HG03469 (cell line): ENCODE measurements at regions not wholly inside any gene's neighbourhood (a gene's known extent, or its start where the extent isn't known, plus 50 kb on each side); places are given as distances from the start of the nearest gene placed in this dataset.

Experiments
- ATAC-seq: cut with Tn5 transposase; IDR thresholded peaks from one replicate; pipeline ENCODE4 v1.9.1; 2021; ENCODE audit warnings: mild to moderate bottlenecking, moderate library complexity, moderate number of reproducible peaks; ENCODE audit not compliant: unreplicated experiment

GRCh38 chr13:103325672-103326071 lies 259.5 kb upstream of the SLC10A2 start:
- ATAC-seq: no peak

GRCh38 chr13:103324641-103325040 lies 258.4 kb upstream of the SLC10A2 start:
- ATAC-seq: no peak

- ATAC-seq: no peak
These were observed 249.5 kb upstream of the SLC10A2 start for GRCh38 chr13:103315711-103316110.

- ATAC-seq: no peak
These were observed 246.2 kb upstream of the SLC10A2 start for GRCh38 chr13:103312467-103312866.

- no peak for ATAC-seq
These were observed 242.4 kb upstream of the SLC10A2 start for GRCh38 chr13:103308667-103309066.

- no peak for ATAC-seq
These were observed 239.9 kb upstream of the SLC10A2 start for GRCh38 chr13:103306163-103306562.

- ATAC-seq: no peak
These were observed 236.9 kb upstream of the SLC10A2 start for GRCh38 chr13:103303078-103303651.

GRCh38 chr13:103302676-103303075 lies 236.5 kb upstream of the SLC10A2 start:
- no peak for ATAC-seq

- ATAC-seq: no peak
These were observed 232.9 kb upstream of the SLC10A2 start for GRCh38 chr13:103299079-103299478.

- ATAC-seq: no peak
These were observed 230.9 kb upstream of the SLC10A2 start for GRCh38 chr13:103297083-103297482.

GRCh38 chr13:103291798-103292572 lies 225.8 kb upstream of the SLC10A2 start:
- ATAC-seq: no peak

- ATAC-seq: no peak
These were observed 225.0 kb upstream of the SLC10A2 start for GRCh38 chr13:103291226-103291625.

GRCh38 chr13:103289681-103290080 lies 223.5 kb upstream of the SLC10A2 start:
- ATAC-seq: no peak

GRCh38 chr13:103288114-103288513 lies 221.9 kb upstream of the SLC10A2 start:
- no peak for ATAC-seq

- ATAC-seq: no peak
These were observed 221.4 kb upstream of the SLC10A2 start for GRCh38 chr13:103287659-103288058.

- ATAC-seq: no peak
These were observed 218.2 kb upstream of the SLC10A2 start for GRCh38 chr13:103284466-103284865.

GRCh38 chr13:103283451-103283820 lies 217.2 kb upstream of the SLC10A2 start:
- ATAC-seq: no peak

GRCh38 chr13:103282571-103283450 lies 216.6 kb upstream of the SLC10A2 start:
- ATAC-seq: no peak

GRCh38 chr13:103277959-103278694 lies 211.9 kb upstream of the SLC10A2 start:
- ATAC-seq: no peak

- peak; percentile 93 for ATAC-seq
These were observed 210.7 kb upstream of the SLC10A2 start for GRCh38 chr13:103276775-103277498.
